Fibroblast of lung (primary cell): ENCODE measurements at regions not wholly inside any gene's neighbourhood (a gene's known extent, or its start where the extent isn't known, plus 50 kb on each side); places are given as distances from the start of the nearest gene placed in this dataset.

ENCODE experiments used
- DNase-seq, 2 donors: peaks; one replicate each; pipeline versions ENCODE4 v3.0.0 to v3.0.0-alpha.2; 2010; ENCODE audit warnings: low read depth in 2 of 2
- H2AFZ ChIP-seq: 2 replicates; pipeline ENCODE4 v1.5.1; 2012; ENCODE audit warnings: low read length, control low read depth, inconsistent platforms
- H3K27ac ChIP-seq: 2 replicates; pipeline ENCODE4 v1.5.1; 2011; ENCODE audit warnings: low read length, control low read depth; ENCODE audit not compliant: insufficient read depth
- H3K27me3 ChIP-seq: 2 replicates; pipeline ENCODE4 v1.5.1; 2011; ENCODE audit warnings: mild to moderate bottlenecking, low read length; ENCODE audit not compliant: control insufficient read depth, insufficient read depth
- H3K36me3 ChIP-seq: 2 replicates; pipeline ENCODE4 v1.5.1; 2011; ENCODE audit warnings: low read length; ENCODE audit not compliant: control insufficient read depth, insufficient read depth
- H3K4me1 ChIP-seq: 2 replicates; pipeline ENCODE4 v1.5.1; 2011; ENCODE audit warnings: low read length; ENCODE audit not compliant: control insufficient read depth, insufficient read depth; ENCODE audit errors: extremely low read depth
- H3K4me2 ChIP-seq: 2 replicates; pipeline ENCODE4 v1.5.1; 2011; ENCODE audit warnings: low read length, control low read depth; ENCODE audit not compliant: insufficient read depth; ENCODE audit errors: extremely low read depth
- H3K4me3 ChIP-seq, 4 experiments: fragments of 200-600 bp in 1 of 4; sonication (generic) in 1 of 4; replicated peaks in 1 of 4; 2 replicates each; pipeline ENCODE4 v1.5.1; 2011 to 2016; ENCODE audit warnings: low read length in 4 of 4, low read depth in 3 of 4, mild to moderate bottlenecking in 3 of 4, control low read depth in 2 of 4, inconsistent platforms in 1 of 4, mixed read lengths in 1 of 4; ENCODE audit not compliant: insufficient read depth in 1 of 4; ENCODE audit errors: control extremely low read depth in 1 of 4
- H3K79me2 ChIP-seq: 2 replicates; pipeline ENCODE4 v1.5.1; 2012; ENCODE audit warnings: mild to moderate bottlenecking, low read length, inconsistent platforms; ENCODE audit not compliant: control insufficient read depth, insufficient read depth
- H3K9ac ChIP-seq: 2 replicates; pipeline ENCODE4 v1.5.1; 2011; ENCODE audit warnings: mild to moderate bottlenecking, low read length, control low read depth; ENCODE audit not compliant: insufficient read depth
- H3K9me3 ChIP-seq: 2 replicates; pipeline ENCODE4 v1.5.1; 2012; ENCODE audit warnings: low read depth, low read length; ENCODE audit not compliant: control insufficient read depth, insufficient read depth
- H4K20me1 ChIP-seq: 2 replicates; pipeline ENCODE4 v1.5.1; 2011; ENCODE audit warnings: low read length; ENCODE audit not compliant: control insufficient read depth, insufficient read depth; ENCODE audit errors: extremely low read depth
- EZH2 ChIP-seq: IDR thresholded peaks from 2 replicates; pipeline ENCODE4 v1.5.1; 2012; ENCODE audit warnings: low read length, control low read depth, mild to moderate bottlenecking; ENCODE audit errors: missing control alignments
- TF ChIP-seq, protein P1 (sequence below), 2 donors: IDR thresholded peaks in 1 of 2; conservative IDR thresholded peaks in 1 of 2; 1 replicate in 1 of 2; 2 replicates in 1 of 2; pipeline ENCODE4 v1.5.1; 2011 to 2012; ENCODE audit warnings: low read length in 2 of 2, control low read depth in 1 of 2, inconsistent platforms in 1 of 2, low read depth in 1 of 2, mild to moderate bottlenecking in 1 of 2

DNA sequence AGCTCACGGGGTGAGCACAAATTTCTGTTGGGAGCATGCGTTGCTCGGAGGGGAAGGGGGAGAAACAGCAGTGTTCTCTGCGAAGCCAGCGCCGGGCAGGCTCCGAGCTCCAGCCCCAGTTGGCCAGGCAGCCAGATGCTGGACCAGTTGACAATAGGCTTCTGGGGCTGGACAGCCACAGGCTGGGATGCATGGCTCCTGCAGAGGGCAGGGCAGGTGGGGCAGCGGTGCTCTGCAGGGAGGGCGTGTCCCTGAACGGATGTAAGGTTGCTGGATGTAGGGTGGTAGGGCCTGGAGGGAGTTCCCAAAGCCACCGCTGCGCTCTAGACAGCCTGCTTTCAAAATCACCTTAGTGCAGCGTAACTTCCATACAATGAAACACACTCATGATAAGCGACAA lies 574.9 kb downstream of the GLRX3 start:
- Histone ChIP-seq H3K27me3 (no peaks in the 10 kb centered on the region), H3K4me2 (no peak overlapping the region), H3K4me3 (no peak overlapping the region), H3K4me1 (no peaks in the 10 kb centered on the region), H2AFZ (no peak overlapping the region), H3K36me3 (no peaks in the 10 kb centered on the region), H4K20me1 (no peaks in the 10 kb centered on the region), H3K9me3 (no peaks in the 10 kb centered on the region), H3K27ac (no peak overlapping the region), H3K79me2 (no peaks in the 10 kb centered on the region), H3K9ac (no peak overlapping the region)
- DNase-seq, result no peak
- no peak for TF ChIP-seq EZH2
- TF ChIP-seq, protein P1, sequence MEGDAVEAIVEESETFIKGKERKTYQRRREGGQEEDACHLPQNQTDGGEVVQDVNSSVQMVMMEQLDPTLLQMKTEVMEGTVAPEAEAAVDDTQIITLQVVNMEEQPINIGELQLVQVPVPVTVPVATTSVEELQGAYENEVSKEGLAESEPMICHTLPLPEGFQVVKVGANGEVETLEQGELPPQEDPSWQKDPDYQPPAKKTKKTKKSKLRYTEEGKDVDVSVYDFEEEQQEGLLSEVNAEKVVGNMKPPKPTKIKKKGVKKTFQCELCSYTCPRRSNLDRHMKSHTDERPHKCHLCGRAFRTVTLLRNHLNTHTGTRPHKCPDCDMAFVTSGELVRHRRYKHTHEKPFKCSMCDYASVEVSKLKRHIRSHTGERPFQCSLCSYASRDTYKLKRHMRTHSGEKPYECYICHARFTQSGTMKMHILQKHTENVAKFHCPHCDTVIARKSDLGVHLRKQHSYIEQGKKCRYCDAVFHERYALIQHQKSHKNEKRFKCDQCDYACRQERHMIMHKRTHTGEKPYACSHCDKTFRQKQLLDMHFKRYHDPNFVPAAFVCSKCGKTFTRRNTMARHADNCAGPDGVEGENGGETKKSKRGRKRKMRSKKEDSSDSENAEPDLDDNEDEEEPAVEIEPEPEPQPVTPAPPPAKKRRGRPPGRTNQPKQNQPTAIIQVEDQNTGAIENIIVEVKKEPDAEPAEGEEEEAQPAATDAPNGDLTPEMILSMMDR (conservative IDR thresholded peaks at IDR 0.05 in 1 of 2, IDR thresholded peaks at IDR 0.05 in 1 of 2; ENCODE audit: low read depth in 1 of 2, low read length in 2 of 2), result no peak

DNA sequence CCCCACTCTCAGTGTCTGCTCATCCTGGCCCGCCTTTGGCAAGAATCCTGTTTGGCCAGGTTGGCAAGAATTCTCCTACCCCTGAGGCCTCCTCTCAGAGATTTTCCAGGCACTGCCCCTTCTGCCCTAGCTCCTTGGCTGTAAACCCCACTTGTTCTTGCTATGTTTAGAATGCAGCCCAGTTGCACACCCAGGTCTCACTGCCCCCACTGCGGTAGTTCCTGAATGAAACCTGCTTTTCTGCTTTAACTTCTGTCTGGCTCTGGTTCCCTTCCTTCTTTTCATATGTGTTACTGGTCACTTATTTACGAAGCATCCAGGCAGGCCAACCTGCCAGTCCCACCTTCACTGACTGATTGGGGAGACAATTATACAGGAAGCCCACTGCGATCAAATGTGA lies 576.9 kb downstream of the GLRX3 start:
- Histone ChIP-seq H3K27me3 (no peaks in the 10 kb centered on the region), H4K20me1 (no peaks in the 10 kb centered on the region), H3K4me1 (no peaks in the 10 kb centered on the region), H3K27ac (no peak overlapping the region), H3K9me3 (no peaks in the 10 kb centered on the region), H3K4me3 (no peak overlapping the region), H3K4me2 (no peak overlapping the region), H3K79me2 (no peaks in the 10 kb centered on the region), H2AFZ (no peak overlapping the region), H3K36me3 (no peaks in the 10 kb centered on the region), H3K9ac (no peak overlapping the region)
- TF ChIP-seq EZH2, result no peak
- TF ChIP-seq, protein P1 (conservative IDR thresholded peaks at IDR 0.05 in 1 of 2, IDR thresholded peaks at IDR 0.05 in 1 of 2; ENCODE audit: low read depth in 1 of 2, low read length in 2 of 2), result no peak
- no peak for DNase-seq

GRCh38 chr10:130713731-130714130 lies 577.5 kb downstream of the GLRX3 start:
- Histone ChIP-seq H2AFZ (no peak overlapping the region), H4K20me1 (no peaks in the 10 kb centered on the region), H3K9me3 (no peaks in the 10 kb centered on the region), H3K27me3 (no peaks in the 10 kb centered on the region), H3K4me1 (no peaks in the 10 kb centered on the region), H3K4me2 (no peak overlapping the region), H3K9ac (no peak overlapping the region), H3K4me3 (no peak overlapping the region), H3K36me3 (no peaks in the 10 kb centered on the region), H3K27ac (no peak overlapping the region), H3K79me2 (no peaks in the 10 kb centered on the region)
- no peak for TF ChIP-seq EZH2
- TF ChIP-seq, protein P1 (conservative IDR thresholded peaks at IDR 0.05 in 1 of 2, IDR thresholded peaks at IDR 0.05 in 1 of 2; ENCODE audit: low read depth in 1 of 2, low read length in 2 of 2), result no peak
- DNase-seq, result no peak
